T follicular helper cell (primary cell): ENCODE measurements at regions not wholly inside any gene's neighbourhood (a gene's known extent, or its start where the extent isn't known, plus 50 kb on each side); places are given as distances from the start of the nearest gene placed in this dataset.

Experiments
- DNase-seq: peaks from one replicate; pipeline ENCODE4 v3.0.0-alpha.2; 2020; ENCODE audit warnings: low read depth

DNA sequence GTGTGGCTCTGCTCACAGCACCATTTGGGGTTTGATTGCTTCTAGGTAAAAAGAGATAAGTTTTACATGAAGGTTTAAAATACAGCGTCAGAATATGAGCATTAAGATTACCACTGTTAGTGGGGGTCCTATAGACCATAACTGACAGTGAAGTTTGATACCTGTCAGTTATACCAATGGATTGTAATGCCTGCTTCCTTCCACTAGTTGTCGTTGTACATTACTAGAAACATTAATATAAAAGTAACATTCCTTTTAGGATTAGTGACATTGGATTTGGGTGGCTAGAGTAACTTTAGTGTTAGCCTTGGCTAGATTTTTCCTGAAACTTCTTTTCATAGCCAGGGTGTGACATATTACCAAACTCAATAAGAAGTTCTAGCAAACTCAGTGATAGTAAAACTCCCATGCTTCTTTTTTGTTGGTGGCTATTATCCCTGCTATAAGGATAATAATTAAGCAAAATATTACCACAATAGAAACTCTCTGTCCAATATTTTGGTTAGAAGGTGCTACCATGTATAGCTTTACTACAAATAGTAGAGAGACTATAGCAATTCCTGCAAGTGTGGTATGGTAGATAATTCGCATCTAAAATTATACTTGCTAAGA lies 57.1 kb downstream of the FAM181B start:
- no peak for DNase-seq

DNA sequence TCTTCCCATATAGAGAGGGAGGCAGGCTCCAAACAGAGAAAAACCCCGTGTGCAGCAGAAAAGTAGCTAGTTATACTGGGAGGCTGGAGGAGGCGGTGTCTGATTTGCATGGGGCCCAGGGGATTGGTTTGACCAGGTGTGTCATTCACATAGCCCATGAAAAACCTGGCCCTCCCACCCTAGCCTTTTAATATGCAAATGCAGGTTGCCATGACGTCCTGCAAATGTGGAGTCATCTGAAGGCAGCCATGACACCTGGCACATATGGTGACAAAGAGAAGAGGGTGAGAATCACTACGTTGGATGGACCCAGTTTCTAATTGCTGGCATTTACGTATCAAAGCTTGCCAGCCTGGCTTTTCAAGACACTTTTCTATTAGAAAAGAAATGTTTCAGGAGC lies 57.8 kb downstream of the FAM181B start:
- no peak for DNase-seq

DNA sequence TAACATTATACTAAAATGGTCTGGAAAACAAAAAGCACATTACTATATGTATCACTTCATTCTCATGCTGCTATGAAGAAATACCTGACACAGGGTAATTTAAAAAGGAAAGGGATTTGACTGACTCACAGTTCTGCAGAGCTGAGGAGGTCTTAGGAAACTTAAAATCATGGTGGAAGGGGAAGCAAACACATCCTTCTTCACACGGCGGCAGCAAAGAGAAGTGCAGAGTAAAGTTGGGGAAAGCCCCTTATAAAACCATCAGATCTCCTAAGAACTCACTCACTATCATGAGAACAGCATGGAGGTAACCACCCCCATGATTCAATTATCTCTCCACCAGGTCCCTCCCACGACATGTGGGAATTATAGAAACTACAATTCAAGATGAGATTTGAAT lies 60.0 kb downstream of the FAM181B start:
- no peak for DNase-seq

DNA sequence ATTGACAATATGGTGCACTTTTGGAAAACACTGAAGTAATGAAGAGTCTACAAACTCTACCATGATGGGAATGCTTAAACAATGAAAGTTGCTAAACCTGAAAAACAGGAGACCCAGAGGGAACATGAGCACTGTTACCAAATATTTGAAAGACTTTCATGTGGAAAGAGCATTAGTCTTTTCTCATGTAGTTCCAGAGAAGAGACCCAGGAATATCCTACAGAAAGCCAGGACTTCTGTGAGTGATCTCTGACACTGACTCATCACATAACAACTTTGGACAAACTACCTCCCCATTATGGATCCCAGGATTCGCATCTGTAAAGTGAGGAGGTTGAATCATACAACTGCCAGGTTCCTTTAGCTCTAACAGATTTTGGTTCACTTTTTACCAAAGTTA lies 62.2 kb downstream of the FAM181B start:
- DNase-seq, result no peak

DNA sequence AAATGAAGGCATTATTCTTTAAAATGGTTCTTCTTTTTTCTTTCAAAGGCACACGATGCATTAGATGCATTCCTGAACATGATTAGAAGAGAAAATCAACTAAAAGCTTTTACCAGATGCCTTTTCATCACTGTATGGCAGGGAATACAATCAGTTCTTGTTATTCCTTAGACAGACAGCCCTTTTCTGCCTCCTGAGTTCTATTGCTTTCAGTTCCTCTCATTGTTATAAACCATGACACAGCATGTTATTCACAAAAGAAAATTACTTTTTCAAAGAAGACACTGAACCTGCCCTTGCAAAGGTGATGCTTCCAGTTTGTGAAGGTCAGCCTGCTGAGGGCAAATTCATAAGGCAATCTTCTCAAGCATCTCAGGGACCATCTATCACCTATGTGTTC lies 70.1 kb downstream of the FAM181B start:
- DNase-seq, result no peak

DNA sequence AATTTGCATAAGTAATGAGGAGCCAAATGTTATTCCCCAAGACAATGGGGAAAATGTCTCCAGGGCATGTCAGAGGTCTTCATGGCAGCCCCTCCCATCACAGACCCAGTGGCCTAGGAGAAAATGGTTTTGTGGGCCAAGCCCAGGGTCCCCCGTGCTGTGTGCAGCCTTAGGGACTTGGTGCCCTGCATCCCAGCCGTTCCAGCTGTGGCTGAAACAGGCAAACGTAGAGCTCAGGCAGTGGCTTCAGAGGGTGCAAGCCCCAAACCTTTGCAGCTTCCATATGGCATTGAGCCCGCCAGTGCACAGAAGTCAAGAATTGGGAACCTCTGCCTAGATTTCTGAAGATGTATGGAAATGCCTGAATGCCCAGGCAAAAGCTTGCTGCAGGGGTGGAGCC lies 79.9 kb downstream of the FAM181B start:
- DNase-seq, result no peak

DNA sequence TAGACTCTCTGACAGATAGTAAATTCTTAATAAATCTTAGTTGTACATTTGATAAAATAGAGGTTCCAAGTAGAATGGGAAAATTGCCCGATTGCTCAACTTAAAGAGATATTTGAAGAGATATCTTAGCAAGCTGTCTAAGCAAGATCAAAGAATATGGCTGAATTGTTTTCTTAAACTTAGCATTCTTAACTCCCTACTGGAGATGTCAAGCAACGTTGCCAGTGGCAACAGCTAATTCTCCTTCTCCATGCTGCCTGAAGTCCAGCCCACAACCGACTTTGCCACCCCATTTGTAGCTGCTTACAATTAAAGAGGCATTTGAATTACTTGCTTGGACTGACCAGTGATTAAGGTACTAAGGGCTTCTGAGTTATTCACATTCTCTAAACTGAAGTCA lies 94.4 kb downstream of the FAM181B start:
- DNase-seq, result no peak

DNA sequence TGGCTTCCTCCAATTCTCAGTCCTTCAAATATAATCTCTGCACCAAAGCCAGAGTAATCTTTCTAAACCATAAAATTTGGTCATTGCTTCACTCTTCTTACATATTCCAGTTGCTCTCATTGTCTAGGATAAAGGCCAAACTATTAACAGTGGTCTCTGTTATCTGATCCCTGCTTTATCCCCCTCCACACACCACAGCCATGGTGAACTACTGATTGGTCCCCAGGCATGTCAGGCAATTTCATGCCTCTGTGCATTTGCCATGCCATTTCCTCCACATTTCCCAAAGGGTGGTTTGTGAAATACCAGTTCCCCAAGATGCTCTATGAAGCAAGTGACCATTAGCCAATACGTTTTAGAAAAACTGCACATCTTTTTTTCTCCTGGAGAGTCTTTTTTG lies 97.0 kb downstream of the FAM181B start:
- no peak for DNase-seq

DNA sequence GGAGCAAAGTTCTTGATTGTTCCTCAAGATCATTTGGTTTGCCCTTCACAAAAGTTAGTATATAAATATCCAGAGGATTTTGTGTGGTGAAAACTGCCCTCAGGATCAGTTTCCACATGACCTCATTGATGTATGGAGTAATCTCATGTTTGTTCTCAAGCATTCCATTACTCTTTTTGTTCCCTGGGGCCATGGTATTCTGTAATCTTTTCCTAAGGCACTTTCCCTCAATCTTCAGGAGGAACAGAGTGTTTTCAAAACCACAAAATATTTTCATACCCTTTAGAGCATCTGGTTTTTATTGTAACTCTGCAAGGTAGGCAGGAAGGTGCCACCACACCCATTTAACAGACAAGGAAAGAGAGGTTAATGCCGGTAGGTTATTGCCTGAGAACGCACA lies 99.6 kb downstream of the FAM181B start:
- DNase-seq, result no peak

DNA sequence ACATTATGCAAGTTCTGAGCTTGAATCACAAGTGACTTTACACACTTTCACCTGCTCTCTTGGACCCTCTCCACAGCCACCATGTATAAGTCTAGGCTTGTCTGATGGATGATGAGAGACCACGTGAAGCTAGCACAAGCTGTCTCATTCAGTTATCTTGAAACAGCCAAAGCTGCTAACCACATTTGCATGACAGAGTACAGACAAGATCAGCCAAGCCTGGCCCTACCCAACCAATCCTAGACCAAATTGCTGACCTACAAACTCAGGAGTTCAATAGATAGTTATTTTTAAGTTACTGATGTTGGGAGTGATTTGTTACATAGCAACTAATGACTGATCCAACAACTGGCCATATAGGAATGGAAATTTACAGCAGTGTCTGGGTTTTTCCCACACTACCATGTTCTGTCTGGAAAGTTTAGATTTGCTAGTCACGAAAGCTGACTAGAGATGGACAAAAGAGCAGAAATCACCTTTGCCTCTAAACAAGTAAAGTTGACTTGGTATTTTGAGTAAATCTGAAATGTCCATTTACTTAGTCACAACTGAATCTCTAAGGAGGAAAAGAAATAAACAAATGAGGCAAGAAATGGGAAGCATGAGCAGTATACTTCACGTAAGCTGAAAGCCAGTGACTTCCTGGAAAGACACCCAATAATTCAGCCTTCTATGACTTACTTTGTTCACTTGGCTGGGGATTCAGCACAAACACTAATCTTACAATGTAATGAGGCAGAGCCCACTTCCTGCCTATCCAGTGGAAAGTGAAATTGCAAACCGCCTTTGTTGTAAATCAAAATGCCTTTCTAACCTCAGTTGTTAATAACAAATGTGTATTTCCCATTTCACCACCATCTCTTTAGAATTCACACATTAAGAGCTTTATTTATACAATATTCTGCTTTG lies 101.7 kb downstream of the FAM181B start:
- no peak for DNase-seq

DNA sequence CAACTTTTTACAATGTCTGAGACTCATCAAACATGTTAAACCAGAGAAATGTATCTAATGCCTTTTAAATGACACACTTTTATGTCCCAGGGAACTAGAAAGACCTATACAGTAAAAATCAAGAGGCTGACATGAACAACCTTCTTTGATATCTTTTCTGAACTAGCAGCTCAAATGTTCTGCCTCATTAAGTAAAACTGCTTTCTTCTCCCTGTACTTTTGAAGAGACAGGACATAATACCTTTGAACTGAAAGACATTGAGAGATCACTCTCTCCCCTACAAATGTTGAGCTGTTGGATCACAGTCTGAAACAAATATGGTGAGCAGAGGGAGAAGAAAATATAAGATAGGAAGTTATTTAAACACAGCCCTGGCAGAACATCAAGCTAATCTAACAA lies 123.0 kb downstream of the FAM181B start:
- DNase-seq, result no peak

DNA sequence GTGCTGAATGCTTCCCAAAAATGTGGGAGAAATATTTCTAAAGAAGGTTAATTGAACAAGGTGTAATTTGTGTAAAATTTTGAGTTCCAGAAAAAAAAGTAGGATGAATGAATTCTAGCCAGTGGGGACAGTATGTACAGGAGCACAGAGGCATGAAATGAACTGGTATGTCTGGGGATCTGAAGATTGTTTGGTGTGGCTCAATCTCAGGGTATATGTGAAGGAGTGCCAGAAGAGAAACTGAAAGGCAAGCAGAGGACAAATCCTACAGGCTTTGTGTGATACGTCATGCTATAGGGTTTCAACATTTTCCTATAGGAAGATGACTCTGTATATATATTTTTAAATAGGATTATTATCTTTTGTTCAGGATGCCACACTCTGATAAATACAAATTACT lies 126.9 kb downstream of the FAM181B start:
- DNase-seq, result no peak

DNA sequence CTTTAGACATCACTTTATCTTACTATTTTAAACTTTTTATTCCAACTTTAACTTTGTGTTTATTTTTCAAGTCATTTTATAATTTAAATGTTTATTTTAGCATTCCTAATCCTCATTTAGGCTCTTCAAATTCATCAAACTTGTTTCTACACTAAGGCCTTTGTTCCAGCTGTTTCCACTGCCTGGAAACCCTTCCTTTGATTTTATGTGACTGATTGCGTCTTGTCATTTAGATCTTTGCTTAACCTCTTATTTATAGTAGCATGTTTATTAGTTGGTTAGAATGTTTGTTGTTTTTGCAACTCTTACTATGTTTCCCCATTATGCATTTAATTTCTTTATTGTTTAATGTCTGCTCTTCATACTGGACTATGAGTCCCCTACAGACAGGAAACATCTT lies 132.0 kb downstream of the FAM181B start:
- DNase-seq, result no peak

DNA sequence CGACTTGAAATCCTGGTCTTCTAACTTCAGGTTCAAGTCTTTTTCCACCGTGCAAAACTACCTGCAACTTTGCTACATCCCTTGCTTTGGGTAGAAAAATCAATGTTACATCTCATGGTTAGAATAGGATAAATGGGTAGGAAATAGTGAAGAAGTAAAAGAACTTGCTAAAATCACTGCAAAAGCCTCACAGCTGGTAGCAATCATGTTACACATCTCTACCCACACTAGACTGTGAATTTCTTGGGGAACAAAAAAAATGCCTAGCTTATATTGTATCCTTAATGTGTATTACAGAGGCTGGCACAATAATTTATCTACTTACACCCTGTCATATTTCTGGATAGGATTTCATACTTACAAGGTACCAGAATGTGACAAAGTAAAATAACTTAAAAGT lies 133.8 kb downstream of the FAM181B start:
- no peak for DNase-seq

DNA sequence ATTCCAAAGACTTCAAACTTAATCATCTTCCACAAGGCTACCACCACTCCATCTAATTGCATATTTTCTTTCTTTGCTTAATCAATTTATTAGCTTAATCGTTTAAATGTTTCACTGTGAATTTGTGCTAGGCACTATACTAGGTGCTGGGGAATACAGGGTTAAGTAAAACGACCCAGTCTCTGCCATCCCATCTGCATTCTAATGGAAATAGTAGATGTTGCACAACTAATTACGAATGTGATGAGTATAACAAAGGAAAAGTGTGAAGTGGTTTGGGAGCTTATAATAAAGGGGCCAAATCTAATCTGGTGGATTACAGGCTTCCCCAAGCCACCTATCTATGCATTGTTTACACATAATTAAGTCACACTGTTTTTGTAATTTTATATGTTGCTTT lies 147.1 kb downstream of the FAM181B start:
- no peak for DNase-seq

DNA sequence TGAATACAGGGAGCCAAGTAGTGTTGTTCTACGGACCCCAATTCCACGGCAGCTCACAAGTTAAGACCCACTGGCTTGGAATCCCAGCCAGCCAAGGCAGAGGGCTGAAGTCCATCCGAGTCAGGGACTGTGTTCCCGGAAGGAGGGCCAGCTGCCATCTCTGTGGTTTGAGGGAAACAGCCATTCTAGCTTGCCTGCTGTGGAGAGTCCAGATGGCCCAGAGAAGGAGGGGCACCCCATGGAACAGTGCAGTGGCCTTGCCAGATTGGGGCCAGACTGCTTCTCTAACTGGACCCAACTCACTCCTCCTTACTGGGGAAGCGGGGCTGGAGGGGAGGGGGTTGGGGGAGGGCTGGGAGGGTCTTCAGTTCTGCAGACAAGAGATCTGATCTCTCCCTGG lies 156.4 kb downstream of the FAM181B start:
- no peak for DNase-seq

DNA sequence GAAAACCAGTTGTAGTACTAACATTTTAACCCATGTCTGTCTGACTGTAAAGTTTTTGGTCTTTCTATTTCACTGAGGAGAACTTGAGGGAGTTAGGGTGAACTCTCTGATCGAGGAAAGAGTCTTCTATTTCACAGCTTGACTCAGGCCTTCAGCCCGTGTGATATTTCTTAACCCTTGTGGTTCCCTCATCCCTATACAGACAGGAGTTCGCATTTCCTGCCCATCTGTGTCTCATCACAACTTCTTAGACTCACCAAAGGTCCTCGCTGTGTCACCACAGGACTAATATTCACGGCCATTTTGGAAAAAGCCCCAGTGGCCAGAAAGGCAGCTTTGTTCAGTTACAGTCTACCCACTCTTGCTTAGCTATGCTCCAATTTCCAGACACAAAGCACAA lies 172.8 kb downstream of the FAM181B start:
- no peak for DNase-seq

DNA sequence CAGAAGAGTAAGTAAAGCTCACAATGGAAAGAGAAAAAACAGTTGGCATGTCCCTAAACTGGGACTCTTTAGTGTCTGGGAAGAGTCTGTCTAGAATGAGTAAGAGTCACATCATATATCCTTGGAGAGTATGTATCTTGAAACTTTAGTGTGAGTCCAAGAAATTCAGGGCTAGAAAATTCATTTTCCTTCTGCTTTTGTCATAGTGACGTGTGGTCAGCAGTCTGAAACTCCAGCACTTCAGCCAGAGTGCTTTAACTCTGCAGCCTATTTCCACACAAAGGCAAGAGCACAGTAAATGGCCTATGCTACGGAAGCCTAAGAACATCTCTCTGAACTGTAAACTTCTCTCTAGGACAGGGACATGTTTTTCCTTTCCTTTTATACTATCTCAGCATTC lies 174.1 kb downstream of the FAM181B start:
- no peak for DNase-seq

DNA sequence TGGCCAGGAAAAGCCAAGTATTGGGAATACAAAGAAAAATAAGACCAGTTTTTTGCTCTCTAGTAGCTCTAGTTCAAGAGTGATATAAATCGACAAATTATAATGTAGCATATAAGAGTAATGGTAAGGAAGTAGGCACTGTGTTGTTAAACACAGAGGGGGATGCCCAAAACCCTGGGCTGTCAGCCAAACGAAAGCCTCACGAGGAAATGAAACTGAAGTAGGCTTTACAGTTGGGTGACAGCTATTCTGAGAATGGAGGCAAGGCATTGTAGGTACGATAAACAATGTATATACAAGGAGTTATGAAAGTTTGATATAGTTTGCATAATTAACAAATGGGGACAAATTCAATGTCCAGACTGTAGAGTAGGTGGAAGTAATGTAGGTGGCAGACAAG lies 176.4 kb downstream of the FAM181B start:
- no peak for DNase-seq

DNA sequence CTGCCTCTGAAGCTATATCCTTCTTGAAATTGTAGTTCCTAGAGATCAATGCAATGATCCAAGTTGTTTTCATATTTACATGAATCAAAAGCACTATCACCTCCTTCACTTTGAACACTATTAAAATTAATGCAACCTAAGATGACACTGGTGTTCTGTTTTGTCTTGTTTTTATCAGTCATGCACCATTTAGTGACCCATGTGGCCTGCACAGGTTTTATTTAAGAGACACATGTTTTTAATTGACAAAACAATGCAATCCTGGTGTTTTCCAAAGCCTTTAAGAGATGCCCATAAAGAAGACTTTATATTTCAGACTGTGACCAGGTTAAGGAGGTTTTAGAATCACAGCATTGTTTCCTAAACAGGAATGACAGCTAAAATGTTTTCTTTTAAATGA lies 177.5 kb downstream of the FAM181B start:
- no peak for DNase-seq

DNA sequence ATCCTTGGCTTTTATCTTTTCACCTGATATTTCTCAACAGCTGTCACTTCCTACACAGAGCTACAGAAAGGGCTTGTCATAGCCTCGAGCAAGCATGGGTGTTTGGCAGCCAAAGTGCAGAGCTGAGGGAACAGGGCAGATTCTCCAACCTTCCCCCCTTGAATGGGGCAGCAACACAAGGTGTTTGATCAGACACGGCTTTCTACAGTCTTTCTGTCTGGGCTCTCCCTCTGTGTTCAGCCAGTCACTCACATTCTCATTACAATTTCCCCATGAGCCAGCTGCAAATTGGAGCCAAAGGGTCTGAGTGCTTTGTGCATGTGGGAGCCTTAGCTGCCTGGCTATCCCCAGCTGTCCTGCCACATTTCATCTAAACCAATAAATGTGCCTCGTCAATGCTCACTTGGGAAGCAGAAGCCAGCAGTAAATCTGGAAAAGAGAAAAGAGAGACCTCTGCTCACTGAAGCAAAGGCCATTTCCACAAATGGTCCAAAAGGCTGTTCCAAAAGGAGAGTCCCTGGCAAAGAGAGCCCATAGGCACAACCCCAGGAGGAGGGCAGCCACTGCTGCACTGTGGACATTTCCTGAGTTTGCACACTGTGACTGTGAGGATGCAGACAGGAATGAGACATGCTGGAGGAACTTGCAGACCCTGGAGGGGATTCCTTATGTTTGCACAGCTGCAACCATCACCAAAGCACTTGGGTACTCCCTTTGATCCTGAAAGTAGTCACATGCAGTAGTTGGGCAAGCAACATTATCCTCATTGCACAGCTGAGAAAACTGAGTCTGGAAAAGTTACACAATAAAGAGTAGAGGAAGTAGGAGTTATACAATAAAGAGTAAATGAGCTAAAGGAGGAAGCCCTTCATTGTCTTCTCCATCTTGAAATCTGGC lies 186.8 kb downstream of the FAM181B start:
- DNase-seq, result no peak

DNA sequence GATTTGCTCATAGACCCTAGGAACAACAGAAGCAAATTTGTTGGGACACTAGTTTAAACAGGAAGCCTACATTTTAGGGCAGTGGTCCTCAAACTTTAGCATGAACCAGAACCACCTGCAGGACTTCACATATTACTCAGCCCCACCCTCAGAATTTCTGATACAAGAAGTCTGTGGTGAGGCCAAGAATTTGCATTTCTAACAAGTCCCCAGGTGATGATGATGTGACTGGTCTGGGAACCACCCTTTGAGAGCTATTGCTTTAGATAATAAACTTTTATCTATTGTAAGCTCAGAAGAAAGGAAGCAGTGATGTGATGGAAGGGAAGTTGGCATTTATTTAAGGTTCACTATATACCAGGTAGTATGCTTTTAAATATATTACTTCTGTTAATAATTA lies 194.0 kb downstream of the FAM181B start:
- DNase-seq, result no peak

DNA sequence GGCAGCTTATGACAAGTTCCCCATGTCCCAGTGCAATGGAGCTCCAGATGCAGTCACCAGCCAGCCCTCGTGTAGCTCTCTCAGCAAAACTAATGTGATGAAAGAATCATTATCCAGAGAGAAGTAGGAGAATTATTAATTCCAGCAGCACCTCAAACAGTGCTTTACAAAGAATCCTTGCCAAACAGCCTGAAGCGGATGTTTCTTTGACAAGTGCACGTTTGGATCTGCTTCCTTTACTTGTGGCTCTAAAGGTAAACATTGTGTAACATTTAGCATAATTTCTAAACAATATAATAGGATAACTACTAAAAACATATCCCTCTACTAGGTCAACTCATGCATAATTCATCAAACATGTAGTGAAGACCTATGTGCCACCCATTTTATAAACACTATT lies 197.0 kb downstream of the FAM181B start:
- DNase-seq, result no peak
